Lung microvascular endothelial cell (primary cell): ENCODE measurements at regions not wholly inside any gene's neighbourhood (a gene's known extent, or its start where the extent isn't known, plus 50 kb on each side); places are given as distances from the start of the nearest gene placed in this dataset.
"Not testable (repeated sequence)": the region's sequence is repeated elsewhere in the genome, so short reads cannot be mapped to it uniquely, and the experiment has no call there.

Experiments used
- DNase-seq, 2 donors: peaks; one replicate each; pipeline versions ENCODE4 v3.0.0 to v3.0.0-alpha.2; 2010; ENCODE audit warnings: low read depth in 2 of 2

GRCh38 chr4:117014236-117014635, 71.1 kb downstream of the TRAM1L1 start:
- DNase-seq = no peak

- no peak for DNase-seq
Observed at GRCh38 chr4:117010671-117011070, 74.7 kb downstream of the TRAM1L1 start.

GRCh38 chr4:117001077-117001476, 84.3 kb downstream of the TRAM1L1 start:
- no peak for DNase-seq

GRCh38 chr4:116982656-116983055, 102.7 kb downstream of the TRAM1L1 start:
- no peak for DNase-seq

- not testable (repeated sequence) for DNase-seq
Observed at GRCh38 chr4:116980436-116980835, 104.9 kb downstream of the TRAM1L1 start.

GRCh38 chr4:116959045-116959444, 126.3 kb downstream of the TRAM1L1 start:
- DNase-seq = no peak

- DNase-seq = no peak
Observed at GRCh38 chr4:116953947-116954346, 131.4 kb downstream of the TRAM1L1 start.

GRCh38 chr4:116952530-116953136, 132.7 kb downstream of the TRAM1L1 start:
- no peak for DNase-seq

GRCh38 chr4:116949856-116950255, 135.5 kb downstream of the TRAM1L1 start:
- DNase-seq = no peak

DNA sequence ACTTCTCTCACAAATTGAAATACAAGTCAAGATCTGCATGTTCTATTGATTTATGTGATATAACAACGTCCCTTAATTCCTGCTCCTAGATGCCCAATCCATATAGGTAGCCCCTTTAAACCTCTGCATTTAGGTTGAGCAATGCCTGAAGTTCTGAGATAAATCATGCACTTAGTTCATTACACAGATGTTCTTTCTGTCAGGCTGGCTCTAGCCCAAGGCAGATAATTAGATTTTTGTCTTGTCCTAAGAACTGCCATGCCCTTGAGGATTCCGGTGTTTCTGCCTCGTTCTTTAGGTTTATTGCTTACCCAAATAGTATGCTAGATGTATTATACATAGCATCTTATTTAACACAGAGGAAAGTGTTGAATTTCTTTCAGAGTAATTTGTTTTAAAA, 143.1 kb downstream of the TRAM1L1 start:
- no peak for DNase-seq

- no peak for DNase-seq
Observed at GRCh38 chr4:116930329-116930728, 155.0 kb downstream of the TRAM1L1 start.

DNA sequence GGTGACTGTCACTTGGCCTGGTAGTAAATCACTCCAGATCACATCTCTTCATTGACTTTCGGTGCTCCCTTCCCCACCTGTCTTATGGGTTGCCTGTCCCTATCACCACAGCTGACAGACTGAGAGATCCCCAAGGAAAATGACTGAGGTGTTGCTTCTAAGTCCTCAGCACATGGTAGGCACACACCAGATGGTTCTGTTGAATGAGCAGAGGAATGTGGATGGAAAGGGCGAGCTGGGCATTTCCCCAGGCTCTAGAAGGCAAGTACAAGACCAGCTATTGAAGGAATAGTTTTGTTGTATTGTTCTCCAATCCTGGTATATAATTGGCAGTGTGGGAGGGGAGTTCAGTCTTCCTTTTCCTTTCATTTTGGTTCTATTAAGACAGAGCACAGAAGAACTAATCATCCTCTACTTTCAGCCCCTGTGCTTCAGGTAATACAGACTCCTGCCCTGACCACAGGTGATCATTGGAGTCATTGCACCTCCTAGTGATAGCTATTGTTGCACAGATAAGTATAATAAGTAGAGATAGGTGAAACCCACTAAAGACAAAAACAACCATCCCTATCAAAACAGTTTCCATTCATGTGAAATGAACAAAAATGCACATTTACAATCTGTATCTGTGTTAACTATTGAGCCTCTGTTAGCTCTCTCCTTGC, 158.6 kb downstream of the TRAM1L1 start:
- no peak for DNase-seq

DNA sequence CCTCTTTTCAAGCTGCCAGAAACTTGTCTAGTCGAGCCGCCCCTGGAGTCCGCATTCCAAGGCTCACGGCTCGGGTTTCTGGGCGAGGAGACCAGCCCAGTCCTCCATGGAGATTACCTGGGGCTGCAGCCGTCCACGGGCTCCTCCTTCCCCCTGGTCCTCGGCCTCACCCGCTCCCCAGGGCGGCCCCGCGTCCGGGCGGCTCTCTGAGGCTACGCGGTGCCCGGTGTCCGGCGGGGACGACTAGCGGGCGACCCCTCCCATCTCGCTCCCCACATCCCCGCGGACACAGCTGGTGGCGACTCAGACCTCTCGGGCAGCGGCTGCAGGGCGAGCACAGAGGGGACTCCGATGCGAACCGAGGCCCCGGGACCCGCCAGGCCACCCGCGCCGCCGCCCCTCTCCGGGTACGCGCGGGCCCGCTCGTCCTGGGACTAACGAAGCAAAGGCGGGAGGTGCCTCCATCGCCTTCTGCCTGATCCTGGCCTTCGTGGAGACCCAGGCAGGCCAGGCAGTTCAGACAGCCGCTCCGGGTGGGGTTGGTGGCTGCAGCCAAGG, 159.4 kb downstream of the TRAM1L1 start:
- DNase-seq = no peak

DNA sequence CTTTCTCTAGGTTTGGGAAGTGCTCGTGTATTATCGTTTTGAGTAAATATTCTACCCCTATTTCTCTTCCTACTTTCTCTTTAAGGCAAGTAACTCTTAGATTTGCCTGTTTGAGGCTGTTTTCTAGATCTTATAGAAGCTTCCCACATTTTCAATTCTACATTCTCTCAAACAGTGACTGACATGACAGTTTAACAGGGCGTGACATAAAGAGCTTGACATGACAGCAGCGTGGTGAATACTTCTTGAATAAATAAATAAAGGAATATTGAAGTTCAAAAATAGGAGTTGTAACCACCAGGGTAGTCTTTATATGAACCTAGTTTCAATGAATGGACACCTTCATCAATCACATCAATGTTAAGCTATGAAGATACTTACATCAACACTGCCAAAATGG, 162.0 kb downstream of the TRAM1L1 start:
- no peak for DNase-seq

DNA sequence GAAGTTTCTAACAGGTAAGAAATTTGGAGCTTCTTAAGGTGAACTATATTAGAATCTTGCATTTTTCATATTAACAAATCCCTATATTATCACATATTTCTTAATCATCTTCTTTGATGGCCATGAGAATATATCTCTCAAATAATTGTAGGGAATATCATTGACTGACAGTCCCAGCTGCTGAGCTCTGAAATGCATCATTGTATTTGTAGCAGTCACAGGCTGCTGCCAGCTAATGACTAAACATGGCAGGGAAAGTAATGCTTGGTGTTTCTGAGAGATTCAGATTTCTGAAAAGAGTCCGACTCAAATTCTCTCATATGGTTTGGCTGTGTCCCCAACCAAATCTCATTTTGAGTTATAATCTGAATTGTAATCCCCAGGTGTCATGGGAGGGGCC, 171.9 kb downstream of the TRAM1L1 start:
- no peak for DNase-seq

DNA sequence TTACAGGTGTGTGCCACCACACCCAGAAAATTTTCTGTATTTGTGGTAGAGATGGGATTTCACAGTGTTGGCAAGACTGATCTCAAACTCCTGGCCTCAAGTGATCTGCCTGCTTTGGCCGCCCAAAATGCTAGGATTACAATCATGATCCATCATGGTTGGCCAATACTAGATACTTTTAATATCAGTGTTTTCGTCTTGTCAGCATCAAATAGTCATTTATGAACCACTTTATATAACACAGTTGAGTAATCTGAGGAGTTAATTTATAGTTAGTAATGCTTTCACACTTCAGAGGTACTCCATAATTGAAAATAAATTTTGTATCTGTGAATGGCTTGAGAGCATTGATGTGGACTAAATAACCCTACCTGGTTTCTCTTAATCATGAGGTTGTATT, 178.6 kb downstream of the TRAM1L1 start:
- no peak for DNase-seq

DNA sequence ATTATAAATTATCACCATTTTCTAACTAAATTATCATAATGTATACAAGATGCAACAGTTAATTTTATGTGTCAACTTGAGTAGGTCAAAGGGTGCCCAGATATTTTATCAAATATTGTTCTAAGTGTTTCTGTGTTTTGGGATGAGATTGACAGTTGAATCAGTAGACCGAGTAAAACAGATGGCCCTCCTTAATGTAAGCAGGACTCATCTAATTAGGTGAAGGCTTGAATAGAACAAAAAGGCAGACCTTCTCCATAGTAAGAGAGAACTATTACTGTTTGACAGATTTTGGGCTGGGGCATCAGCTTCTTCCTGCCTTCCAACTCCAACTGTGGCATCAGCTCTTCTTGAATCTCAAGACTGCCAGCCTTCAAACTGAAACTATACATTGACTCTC, 185.8 kb downstream of the TRAM1L1 start:
- no peak for DNase-seq

DNA sequence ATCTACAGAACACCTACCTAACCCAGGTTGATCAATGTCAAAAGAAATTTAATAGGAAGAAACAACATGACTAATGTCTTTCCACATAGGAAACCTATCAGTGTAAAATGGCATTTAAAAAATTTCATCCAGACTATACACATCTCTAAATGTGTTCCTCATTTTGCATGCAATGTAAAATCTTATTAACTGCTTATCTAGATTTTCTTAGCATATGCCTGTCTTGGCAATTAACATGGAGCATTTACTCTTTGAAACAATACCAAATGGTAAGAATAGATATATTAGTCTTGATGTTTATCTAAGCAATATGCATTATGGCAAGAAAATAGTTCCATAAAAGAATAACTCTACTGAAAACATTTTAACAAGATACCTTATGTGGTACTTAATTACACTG, 199.8 kb downstream of the TRAM1L1 start:
- no peak for DNase-seq

GRCh38 chr4:116882503-116882902, 202.9 kb downstream of the TRAM1L1 start:
- DNase-seq = no peak

- DNase-seq = no peak
Observed at GRCh38 chr4:116881077-116881476, 204.3 kb downstream of the TRAM1L1 start.

DNA sequence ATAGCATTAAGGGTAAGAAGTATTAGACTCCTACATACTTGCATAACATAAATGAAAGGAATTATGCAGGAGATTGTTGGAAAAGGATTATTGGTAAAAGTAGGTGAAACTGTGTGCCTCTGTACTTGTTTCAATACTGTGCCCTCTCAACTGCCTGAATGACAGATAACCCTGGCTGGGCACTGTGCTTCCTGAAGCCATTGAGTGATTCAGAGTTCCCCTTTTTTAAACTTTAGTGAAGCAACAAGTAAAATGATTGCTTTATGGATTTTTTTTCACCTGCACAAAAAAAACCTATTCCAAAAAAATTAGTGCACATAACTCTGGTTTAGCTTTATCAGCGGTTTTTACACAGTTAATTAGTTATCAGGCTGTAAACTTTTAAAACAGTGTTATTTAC, 204.8 kb downstream of the TRAM1L1 start:
- DNase-seq = no peak

GRCh38 chr4:116878280-116878679, 207.1 kb downstream of the TRAM1L1 start:
- DNase-seq = no peak

- DNase-seq = no peak
Observed at GRCh38 chr4:116877069-116877468, 208.3 kb downstream of the TRAM1L1 start.
